Astrocyte (in vitro differentiated cells and primary cell): ENCODE measurements at regions not wholly inside any gene's neighbourhood (a gene's known extent, or its start where the extent isn't known, plus 50 kb on each side); places are given as distances from the start of the nearest gene placed in this dataset.

Experiments
- CTCF ChIP-seq: IDR thresholded peaks from 2 replicates; pipeline ENCODE4 v1.5.1; 2011; ENCODE audit warnings: low read depth, mild to moderate bottlenecking, inconsistent platforms, low read length, moderate library complexity; ENCODE audit not compliant: insufficient read depth
- EZH2 ChIP-seq: IDR thresholded peaks from 2 replicates; pipeline ENCODE4 v1.6.1; 2012; ENCODE audit warnings: mild to moderate bottlenecking, low read length, inconsistent platforms; ENCODE audit not compliant: insufficient read depth

DNA sequence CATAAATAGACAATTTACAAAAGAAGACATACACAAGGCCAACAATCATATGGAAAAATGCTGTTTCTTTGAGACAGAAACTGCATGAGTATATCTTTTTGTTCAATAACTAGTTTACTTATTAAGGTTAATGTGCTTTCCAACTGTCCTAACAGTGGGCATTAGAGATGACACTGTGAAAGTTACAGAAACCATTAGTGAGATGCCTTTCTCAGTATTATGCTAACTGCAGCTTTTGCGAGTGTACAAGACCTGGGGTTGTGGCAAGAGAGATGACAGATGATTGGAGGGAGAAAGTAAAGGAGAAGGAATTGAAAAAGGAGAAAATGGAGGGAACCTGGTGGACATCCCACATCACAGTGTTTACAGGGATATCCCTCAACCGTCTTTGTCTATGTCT is 640.5 kb downstream of the ZPLD1 start:
- TF ChIP-seq CTCF (no peak), EZH2 (no peak)
